PC-9 (cell line): ENCODE measurements at regions not wholly inside any gene's neighbourhood (a gene's known extent, or its start where the extent isn't known, plus 50 kb on each side); places are given as distances from the start of the nearest gene placed in this dataset.

Experiments
- EZH2 ChIP-seq: fragments of 200-600 bp; sonication (generic); IDR thresholded peaks from 2 replicates; pipeline ENCODE4 v1.8.0; 2017; ENCODE audit warnings: antibody characterized with exemption, low read depth
- TF ChIP-seq, protein P1 (sequence below): fragments of 200-600 bp; sonication (generic); conservative IDR thresholded peaks from 2 replicates; pipeline ENCODE4 v1.6.1; 2017; ENCODE audit warnings: mixed run types, antibody characterized with exemption, mild to moderate bottlenecking, moderate library complexity

GRCh38 chr2:196329959-196330358 lies 158.6 kb upstream of the STK17B start:
- TF ChIP-seq, protein P1, sequence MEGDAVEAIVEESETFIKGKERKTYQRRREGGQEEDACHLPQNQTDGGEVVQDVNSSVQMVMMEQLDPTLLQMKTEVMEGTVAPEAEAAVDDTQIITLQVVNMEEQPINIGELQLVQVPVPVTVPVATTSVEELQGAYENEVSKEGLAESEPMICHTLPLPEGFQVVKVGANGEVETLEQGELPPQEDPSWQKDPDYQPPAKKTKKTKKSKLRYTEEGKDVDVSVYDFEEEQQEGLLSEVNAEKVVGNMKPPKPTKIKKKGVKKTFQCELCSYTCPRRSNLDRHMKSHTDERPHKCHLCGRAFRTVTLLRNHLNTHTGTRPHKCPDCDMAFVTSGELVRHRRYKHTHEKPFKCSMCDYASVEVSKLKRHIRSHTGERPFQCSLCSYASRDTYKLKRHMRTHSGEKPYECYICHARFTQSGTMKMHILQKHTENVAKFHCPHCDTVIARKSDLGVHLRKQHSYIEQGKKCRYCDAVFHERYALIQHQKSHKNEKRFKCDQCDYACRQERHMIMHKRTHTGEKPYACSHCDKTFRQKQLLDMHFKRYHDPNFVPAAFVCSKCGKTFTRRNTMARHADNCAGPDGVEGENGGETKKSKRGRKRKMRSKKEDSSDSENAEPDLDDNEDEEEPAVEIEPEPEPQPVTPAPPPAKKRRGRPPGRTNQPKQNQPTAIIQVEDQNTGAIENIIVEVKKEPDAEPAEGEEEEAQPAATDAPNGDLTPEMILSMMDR = no peak
- no peak for TF ChIP-seq EZH2
